GM19239 (cell line): ENCODE measurements at regions not wholly inside any gene's neighbourhood (a gene's known extent, or its start where the extent isn't known, plus 50 kb on each side); places are given as distances from the start of the nearest gene placed in this dataset.
"Not testable (repeated sequence)": the region's sequence is repeated elsewhere in the genome, so short reads cannot be mapped to it uniquely, and the experiment has no call there.

Source experiments
- DNase-seq: peaks from one replicate; pipeline ENCODE4 v3.0.0; 2011; ENCODE audit warnings: low spot score; ENCODE audit not compliant: insufficient read length
- FAIRE-seq: peaks from 2 replicates; lab custom pipeline; 2011; peaks lifted over from hg19 to GRCh38; lab: Jason Lieb, UNC

GRCh38 chr3:87120236-87120635, 106.9 kb upstream of the CHMP2B start:
- FAIRE-seq: no peak

DNA sequence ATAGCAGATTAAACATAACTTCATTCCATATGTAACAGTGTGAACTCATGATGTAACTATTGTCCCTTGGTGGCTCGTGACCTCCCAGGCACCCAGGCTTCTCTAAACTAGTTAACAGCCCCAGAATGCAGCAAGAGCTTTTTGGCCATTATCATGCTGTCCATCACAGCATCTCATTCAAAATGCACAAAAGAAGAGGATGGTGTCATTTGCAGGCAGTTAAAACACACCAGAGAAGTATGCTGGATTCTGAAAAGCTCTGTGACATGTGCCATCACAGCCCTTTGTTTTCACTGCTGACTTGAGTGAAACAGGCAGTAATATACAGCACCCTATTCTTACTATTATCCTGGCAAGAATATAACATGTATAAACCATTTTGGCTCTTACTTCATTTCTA, 117.6 kb upstream of the CHMP2B start:
- DNase-seq: no peak
- FAIRE-seq: no peak

More at GRCh38 chr3:87120236-87120635, 106.9 kb upstream of the CHMP2B start:
- no peak for DNase-seq

DNA sequence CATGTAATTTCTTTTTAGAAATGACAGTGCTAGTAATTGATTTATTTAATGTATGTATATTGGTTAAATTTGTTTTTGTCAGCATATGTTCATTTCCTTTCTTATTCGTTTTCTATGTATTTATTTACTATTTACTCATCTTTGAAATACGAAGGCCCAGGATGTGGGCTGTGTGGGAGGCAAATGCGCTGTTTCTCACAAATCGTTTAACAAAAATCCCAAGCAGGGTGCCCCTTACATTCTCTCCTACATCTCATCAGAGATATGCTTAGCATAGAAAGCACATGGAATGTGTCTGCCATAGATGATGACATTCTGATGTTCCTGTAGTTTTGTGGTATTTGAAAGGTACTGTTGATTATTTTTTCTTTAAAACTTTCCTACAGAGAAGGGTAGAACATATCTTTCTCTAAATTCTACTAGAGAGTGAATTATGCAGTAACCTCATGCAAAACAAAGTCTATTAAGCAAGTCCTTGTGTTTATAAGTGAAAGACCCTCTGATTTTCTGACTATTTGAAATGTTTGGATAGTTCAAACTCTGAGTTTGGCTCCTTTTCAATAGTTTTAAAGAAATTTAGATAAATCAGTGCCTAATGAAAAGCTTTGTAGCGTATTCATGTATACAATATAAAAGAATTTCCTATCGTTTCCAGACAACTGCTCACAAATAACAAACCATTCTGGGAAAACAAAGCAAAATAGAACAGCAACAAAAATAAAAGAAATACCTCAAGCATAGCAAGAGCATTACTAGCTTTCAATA, 111.1 kb upstream of the VGLL3 start:
- FAIRE-seq (no peak), DNase-seq (no peak)

- FAIRE-seq: not testable (repeated sequence)
These were observed 106.8 kb upstream of the VGLL3 start for GRCh38 chr3:87097733-87098132.

DNA sequence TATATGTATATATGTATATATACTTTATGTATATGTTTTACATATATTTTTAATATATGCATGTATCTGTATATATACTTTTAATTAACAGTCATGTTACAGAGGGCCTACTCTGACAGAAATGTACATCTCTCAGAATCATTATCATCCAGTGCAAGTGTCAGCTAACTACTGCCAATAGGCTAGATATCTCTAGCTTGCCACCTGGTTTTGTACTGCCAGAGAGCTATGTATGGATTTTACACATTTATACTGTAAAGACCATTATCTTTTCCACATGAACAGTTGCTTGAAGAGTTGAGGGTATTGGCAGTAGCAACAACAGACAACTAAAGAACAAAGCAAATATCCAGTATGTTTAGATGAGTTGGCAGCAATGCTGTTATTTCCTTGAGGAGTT, 99.7 kb upstream of the VGLL3 start:
- DNase-seq: no peak
- FAIRE-seq: no peak

More at GRCh38 chr3:87097733-87098132, 106.8 kb upstream of the VGLL3 start:
- not testable (repeated sequence) for DNase-seq

- FAIRE-seq: no peak
- peak; percentile 16 for DNase-seq
These were observed 98.3 kb upstream of the VGLL3 start for GRCh38 chr3:87088993-87089841.

GRCh38 chr3:87088430-87088992, 97.6 kb upstream of the VGLL3 start:
- no peak for FAIRE-seq
- DNase-seq: no peak

GRCh38 chr3:87084868-87085267, 93.9 kb upstream of the VGLL3 start:
- FAIRE-seq: no peak
- DNase-seq: no peak

GRCh38 chr3:87082796-87083440, 92.0 kb upstream of the VGLL3 start:
- peak; percentile 64 for FAIRE-seq

DNA sequence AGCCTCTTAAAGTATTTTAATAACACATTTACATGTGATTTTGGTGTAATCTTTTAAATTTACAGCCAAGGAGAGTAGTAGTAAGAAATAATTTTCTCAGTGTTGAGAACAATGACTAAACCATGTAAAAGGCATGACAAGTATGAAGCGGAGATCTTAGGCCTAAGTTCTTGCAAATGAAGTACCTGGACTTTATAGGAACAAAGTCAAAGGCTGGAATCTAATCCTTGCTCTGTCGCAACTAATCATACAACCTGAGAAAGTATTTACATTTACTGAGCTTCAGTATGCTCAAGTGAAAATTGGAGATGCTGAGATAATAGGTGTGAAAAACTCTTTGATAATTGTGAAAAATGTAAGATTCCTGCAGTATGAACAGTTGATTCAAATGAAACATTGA, 86.4 kb upstream of the VGLL3 start:
- DNase-seq (no peak), FAIRE-seq (no peak)

More at GRCh38 chr3:87082796-87083440, 92.0 kb upstream of the VGLL3 start:
- no peak for DNase-seq

DNA sequence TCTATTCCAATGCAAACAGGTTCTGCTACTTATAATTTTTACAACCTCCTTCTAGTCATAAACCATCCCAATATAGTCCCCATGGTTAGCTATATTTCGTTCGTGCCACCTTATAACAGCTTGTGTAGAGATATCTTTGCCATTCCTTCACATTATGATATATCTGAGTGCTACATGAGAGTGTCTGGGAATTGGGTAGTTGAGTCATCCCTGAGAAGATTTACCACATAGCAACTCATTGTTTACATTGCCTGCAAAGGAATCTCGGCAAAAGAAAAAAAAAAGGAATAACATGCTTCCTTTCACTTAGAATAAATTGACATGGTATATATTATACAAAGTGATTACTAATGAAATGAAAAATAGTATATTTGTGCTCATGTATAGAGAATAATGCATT, 86.0 kb upstream of the VGLL3 start:
- FAIRE-seq (no peak), DNase-seq (no peak)

DNA sequence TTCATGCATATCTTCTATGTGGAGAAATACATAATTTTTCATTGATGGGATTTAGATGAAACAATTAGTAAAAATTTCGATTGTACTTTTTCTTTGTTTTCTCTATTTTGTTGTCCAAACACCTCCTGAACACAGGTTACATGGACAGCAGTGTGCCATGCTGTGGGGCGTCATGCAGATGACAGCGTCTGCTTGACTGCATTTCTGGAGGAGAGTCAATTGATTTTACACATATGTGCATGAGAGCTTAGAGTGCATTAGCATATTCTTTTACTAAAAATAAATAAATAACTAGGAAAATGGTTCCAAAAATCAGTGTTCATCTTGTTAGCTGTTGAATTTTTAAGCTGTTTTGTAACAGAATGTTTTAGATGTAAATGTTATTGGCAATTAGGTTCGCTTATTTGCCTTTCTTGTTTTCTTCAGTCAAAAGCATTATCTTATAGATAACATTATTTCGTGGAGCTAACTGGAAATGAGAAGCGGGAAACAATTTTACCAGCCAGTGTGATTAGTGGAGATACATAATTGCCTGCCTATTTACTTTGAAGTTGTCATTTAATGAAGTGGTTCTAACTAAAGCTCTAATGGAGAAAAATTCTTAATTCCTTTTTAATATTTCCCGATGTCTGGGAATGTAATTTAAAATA, 82.7 kb upstream of the VGLL3 start:
- DNase-seq (no peak), FAIRE-seq (no peak)

- no peak for DNase-seq
- FAIRE-seq: no peak
These were observed 81.5 kb upstream of the VGLL3 start for GRCh38 chr3:87072446-87072845.

GRCh38 chr3:87069971-87070370, 79.0 kb upstream of the VGLL3 start:
- FAIRE-seq: no peak
- no peak for DNase-seq

GRCh38 chr3:87069021-87069420, 78.1 kb upstream of the VGLL3 start:
- FAIRE-seq: no peak
- DNase-seq: no peak

DNA sequence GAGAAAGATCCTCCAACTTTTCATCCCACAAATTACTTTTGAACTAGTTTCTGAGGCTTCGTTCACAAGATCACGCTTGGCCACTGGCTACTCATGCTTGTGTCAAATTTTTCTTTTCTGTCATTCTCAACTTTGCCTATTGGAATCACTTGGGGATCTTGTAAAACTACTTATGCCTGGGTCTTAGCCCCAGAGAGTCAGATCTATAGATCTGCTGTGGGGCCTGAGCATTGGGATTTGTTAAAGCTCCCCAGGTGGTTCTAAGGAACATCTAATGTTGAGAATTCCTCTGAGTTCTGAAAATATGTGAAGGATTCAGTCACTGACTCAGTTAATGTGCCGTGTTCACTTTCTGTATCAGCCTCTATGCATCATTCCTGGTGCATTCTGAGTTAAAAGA, 71.7 kb upstream of the VGLL3 start:
- no peak for FAIRE-seq
- no peak for DNase-seq

DNA sequence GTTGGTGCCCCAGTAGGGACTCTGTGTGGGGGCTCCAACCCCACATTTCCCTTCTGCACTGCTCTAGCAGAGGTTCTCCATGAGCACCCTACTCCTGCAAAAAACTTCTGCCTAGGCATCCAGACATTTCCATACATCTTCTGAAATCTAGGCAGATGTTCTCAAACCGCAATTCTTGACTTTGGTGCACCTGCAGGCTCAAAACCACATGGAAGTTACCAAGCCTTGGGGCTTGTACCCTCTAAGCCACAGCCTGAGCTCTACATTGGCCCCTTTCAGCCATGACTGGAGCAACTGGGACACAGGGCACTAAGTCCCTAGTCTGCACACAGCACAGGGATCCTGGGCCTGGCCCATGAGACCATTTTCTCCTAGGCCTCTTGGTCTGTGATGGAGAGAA, 66.5 kb upstream of the VGLL3 start:
- FAIRE-seq (no peak), DNase-seq (no peak)

DNA sequence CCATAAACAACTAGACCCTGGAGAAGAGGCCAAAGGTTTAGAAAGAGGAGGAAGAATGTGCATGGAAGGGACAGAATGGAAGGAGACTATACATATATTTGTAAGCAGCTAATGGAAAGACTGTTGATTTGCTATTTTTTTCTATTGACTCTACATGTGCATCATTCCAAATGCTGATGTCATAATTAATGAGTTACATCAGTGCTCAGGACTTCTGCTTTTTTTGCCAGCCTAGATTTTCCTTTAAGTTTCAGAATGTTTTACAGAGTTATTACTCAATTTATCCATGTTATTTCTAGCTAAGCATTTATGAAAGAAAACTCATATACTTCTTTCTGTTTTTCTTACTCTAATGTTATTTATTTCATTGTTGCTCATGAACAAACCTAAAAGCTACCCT, 62.6 kb upstream of the VGLL3 start:
- DNase-seq (no peak), FAIRE-seq (no peak)

DNA sequence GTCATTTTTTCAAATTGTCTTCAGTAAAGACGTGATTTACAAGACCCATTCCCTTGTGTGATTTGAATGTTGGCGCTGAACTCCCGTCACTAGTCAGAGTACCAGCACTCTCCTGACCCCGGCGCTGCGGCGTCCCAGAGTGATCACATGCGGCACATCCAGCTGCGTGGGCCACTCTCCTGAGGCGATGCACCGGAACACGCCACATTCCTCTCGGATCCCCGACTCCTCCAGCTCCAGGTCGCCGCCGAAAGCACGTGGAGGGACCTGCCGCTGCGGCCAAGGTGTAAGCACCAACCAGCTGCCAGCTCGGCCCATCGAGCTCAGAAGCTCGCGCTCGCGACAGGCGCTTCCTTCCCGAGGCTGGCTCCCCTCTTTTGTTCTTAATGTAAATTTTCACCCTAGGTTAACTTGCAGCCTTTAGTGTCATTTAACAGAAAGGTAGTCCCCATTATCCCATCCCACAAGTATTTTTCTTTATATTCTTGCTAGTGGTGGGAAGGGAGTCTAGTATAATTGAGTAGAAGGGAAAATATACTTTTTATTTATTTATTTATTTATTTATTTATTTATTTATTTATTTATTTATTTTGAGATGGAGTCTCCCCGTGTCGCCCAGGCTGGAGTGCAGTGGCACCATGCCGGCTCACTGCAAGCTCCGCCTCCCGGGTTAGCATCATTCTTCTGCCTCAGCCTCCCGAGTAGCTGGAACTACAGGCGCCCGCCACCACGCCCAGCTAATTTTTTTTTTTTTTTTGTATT, 61.7 kb upstream of the VGLL3 start:
- FAIRE-seq (no peak), DNase-seq (no peak)
